Choroid plexus epithelial cell (primary cell): ENCODE measurements at regions not wholly inside any gene's neighbourhood (a gene's known extent, or its start where the extent isn't known, plus 50 kb on each side); places are given as distances from the start of the nearest gene placed in this dataset.
"Not testable (repeated sequence)": the region's sequence is repeated elsewhere in the genome, so short reads cannot be mapped to it uniquely, and the experiment has no call there.

Experiments
- DNase-seq: peaks from one replicate; pipeline ENCODE4 v3.0.0-alpha.2; 2010; ENCODE audit warnings: low read depth
- H3K4me3 ChIP-seq: 2 replicates; pipeline ENCODE4 v1.5.1; 2011; ENCODE audit warnings: low read depth, mild to moderate bottlenecking, control low read depth, low read length, moderate library complexity
- CTCF ChIP-seq: conservative IDR thresholded peaks from 2 replicates; pipeline ENCODE4 v1.5.1; 2011; ENCODE audit warnings: low read depth, mild to moderate bottlenecking, control low read depth, inconsistent platforms, low read length, moderate library complexity

- no peak overlapping the region for H3K4me3 ChIP-seq
- DNase-seq = no peak
- no peak for TF ChIP-seq CTCF
Observed at GRCh38 chr4:181827246-181827645, 416.0 kb upstream of the TENM3 start.

GRCh38 chr4:181830404-181831035 lies 412.7 kb upstream of the TENM3 start:
- no peak overlapping the region for H3K4me3 ChIP-seq
- no peak for DNase-seq
- no peak for TF ChIP-seq CTCF

DNA sequence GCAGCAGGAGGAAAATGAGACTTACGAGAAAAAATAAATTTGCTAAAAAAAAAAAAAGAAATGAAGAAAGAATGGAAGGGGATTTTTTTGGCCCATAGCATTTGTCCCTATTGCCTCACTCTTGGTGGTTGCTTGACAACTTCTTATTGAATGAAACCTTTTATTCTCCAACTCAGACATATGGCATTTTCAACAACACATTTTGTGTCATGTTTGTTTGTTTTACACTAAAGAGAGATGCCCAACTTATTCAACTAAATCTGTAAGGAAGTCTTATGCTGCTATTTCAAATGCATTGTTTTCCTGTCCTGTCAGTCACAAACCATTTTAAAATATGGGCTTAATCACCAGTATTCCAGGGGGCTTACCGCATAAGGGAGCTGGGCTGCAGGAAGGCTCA lies 409.1 kb upstream of the TENM3 start:
- no peak for DNase-seq
- no peak overlapping the region for H3K4me3 ChIP-seq
- no peak for TF ChIP-seq CTCF

GRCh38 chr4:181835348-181835747 lies 407.9 kb upstream of the TENM3 start:
- TF ChIP-seq CTCF = no peak
- no peak overlapping the region for H3K4me3 ChIP-seq
- no peak for DNase-seq

DNA sequence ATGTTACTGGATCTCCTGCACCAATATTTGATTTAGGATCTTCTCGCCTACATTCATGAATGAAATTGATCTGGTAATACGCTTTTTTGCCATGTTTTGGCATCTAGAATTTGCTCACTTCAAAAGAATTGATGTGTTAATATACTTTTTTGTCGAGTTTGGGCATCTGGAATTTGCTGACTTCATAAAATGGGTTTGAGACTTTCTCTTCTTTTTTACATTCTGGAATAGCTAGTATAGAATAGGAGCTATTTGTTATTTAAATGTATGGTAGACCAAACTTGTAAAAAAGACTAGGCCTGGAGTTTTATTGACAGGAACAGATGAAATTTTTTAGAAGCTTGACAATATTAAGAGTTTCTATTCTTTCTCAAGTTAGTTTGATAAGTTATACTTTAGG lies 404.9 kb upstream of the TENM3 start:
- no peak overlapping the region for H3K4me3 ChIP-seq
- TF ChIP-seq CTCF = no peak
- DNase-seq = no peak

GRCh38 chr4:181843797-181844196 lies 399.4 kb upstream of the TENM3 start:
- not testable (repeated sequence) for H3K4me3 ChIP-seq, DNase-seq

GRCh38 chr4:181845617-181846016 lies 397.6 kb upstream of the TENM3 start:
- no peak for TF ChIP-seq CTCF

More at GRCh38 chr4:181845617-181846016, 397.6 kb upstream of the TENM3 start:
- peak; percentile 13 for DNase-seq
- H3K4me3 ChIP-seq = no peak overlapping the region
